HFF-Myc (cell line): ENCODE measurements at regions not wholly inside any gene's neighbourhood (a gene's known extent, or its start where the extent isn't known, plus 50 kb on each side); places are given as distances from the start of the nearest gene placed in this dataset.
"Not testable (repeated sequence)": the region's sequence is repeated elsewhere in the genome, so short reads cannot be mapped to it uniquely, and the experiment has no call there.

Experiments used
- DNase-seq: peaks from one replicate; pipeline ENCODE4 v3.0.0-alpha.2; 2011; ENCODE audit warnings: low read depth; ENCODE audit errors: extremely low read depth
- H3K4me3 ChIP-seq: replicated peaks from 2 replicates; pipeline ENCODE4 v1.5.1; 2011; ENCODE audit warnings: low read depth, mild to moderate bottlenecking, control low read depth, low read length
- TF ChIP-seq, protein P1 (sequence below): IDR thresholded peaks from 2 replicates; pipeline ENCODE4 v1.5.1; 2012; ENCODE audit warnings: mild to moderate bottlenecking, low read depth, low read length, control low read depth; ENCODE audit errors: missing control alignments

- TF ChIP-seq, protein P1, sequence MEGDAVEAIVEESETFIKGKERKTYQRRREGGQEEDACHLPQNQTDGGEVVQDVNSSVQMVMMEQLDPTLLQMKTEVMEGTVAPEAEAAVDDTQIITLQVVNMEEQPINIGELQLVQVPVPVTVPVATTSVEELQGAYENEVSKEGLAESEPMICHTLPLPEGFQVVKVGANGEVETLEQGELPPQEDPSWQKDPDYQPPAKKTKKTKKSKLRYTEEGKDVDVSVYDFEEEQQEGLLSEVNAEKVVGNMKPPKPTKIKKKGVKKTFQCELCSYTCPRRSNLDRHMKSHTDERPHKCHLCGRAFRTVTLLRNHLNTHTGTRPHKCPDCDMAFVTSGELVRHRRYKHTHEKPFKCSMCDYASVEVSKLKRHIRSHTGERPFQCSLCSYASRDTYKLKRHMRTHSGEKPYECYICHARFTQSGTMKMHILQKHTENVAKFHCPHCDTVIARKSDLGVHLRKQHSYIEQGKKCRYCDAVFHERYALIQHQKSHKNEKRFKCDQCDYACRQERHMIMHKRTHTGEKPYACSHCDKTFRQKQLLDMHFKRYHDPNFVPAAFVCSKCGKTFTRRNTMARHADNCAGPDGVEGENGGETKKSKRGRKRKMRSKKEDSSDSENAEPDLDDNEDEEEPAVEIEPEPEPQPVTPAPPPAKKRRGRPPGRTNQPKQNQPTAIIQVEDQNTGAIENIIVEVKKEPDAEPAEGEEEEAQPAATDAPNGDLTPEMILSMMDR = no peak
These were observed 212.6 kb downstream of the BCAS1 start for GRCh38 chr20:53857723-53858236.

GRCh38 chr20:53856300-53857295, 213.8 kb downstream of the BCAS1 start:
- TF ChIP-seq, protein P1 = no peak
- no peak for DNase-seq
- H3K4me3 ChIP-seq = no peak overlapping the region

More at GRCh38 chr20:53857723-53858236, 212.6 kb downstream of the BCAS1 start:
- no peak for DNase-seq
- H3K4me3 ChIP-seq = no peak overlapping the region

GRCh38 chr20:53855733-53856132, 214.7 kb downstream of the BCAS1 start:
- TF ChIP-seq, protein P1 = no peak
- no peak for DNase-seq
- no peak overlapping the region for H3K4me3 ChIP-seq

GRCh38 chr20:53854609-53854926, 215.8 kb downstream of the BCAS1 start:
- not testable (repeated sequence) for H3K4me3 ChIP-seq, DNase-seq

- H3K4me3 ChIP-seq = no peak overlapping the region
- no peak for DNase-seq
- TF ChIP-seq, protein P1 = no peak
These were observed 217.2 kb downstream of the BCAS1 start for GRCh38 chr20:53853111-53853713.

DNA sequence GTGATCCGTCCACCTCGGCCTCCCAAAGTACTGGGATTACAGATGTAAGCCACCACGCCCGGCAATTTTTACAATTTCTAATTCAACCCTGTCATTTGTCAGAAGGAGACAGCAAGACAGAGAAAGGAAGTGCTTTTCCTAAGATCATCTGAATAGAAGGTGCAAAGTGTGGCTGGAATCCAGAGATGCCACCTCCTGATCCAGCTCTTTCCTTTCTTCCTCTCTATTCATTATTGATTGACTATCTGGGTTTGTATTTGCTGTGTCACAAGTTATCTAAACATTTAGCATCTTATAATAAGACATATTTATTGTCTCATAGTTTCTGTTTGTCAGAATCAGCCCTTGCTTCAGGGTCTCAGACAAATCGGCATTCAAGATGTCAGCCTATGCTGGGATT, 217.7 kb downstream of the BCAS1 start:
- DNase-seq = no peak
- TF ChIP-seq, protein P1 = no peak
- no peak overlapping the region for H3K4me3 ChIP-seq

GRCh38 chr20:53852014-53852413, 218.4 kb downstream of the BCAS1 start:
- no peak for DNase-seq
- no peak overlapping the region for H3K4me3 ChIP-seq
- TF ChIP-seq, protein P1 = no peak
